Muscle of leg (tissue), 3 donors: ENCODE measurements at regions not wholly inside any gene's neighbourhood (a gene's known extent, or its start where the extent isn't known, plus 50 kb on each side); places are given as distances from the start of the nearest gene placed in this dataset.
"Not testable (repeated sequence)": the region's sequence is repeated elsewhere in the genome, so short reads cannot be mapped to it uniquely, and the experiment has no call there.

Experiments used
- DNase-seq: peaks from one replicate; pipeline ENCODE4 v3.0.0; 2013
- H3K27ac ChIP-seq: one replicate; pipeline ENCODE4 v1.5.1; 2013; ENCODE audit warnings: mild to moderate bottlenecking, low read length, control low read depth
- H3K27me3 ChIP-seq: one replicate; pipeline ENCODE4 v1.6.1; 2013; ENCODE audit warnings: low read length; ENCODE audit not compliant: control insufficient read depth, insufficient read depth
- H3K36me3 ChIP-seq: one replicate; pipeline ENCODE4 v1.6.1; 2013; ENCODE audit warnings: low read length; ENCODE audit not compliant: control insufficient read depth, insufficient read depth
- H3K4me1 ChIP-seq: one replicate; pipeline ENCODE4 v1.6.1; 2013; ENCODE audit warnings: low read length; ENCODE audit not compliant: control insufficient read depth, insufficient read depth
- H3K4me3 ChIP-seq: one replicate; pipeline ENCODE4 v1.5.1; 2013; ENCODE audit warnings: low read length, control low read depth
- H3K9me3 ChIP-seq: replicated peaks from 2 replicates; pipeline ENCODE4 v1.6.1; 2013; ENCODE audit warnings: low read depth, low read length; ENCODE audit not compliant: control insufficient read depth
- WGBS: methylation state at CpG from one replicate; pipeline ENCODE4 v1.1.5; 2013; ENCODE audit warnings: missing lambda C conversion rate; ENCODE audit not compliant: insufficient coverage; 5-methylcytosine and 5-hydroxymethylcytosine counted together

DNA sequence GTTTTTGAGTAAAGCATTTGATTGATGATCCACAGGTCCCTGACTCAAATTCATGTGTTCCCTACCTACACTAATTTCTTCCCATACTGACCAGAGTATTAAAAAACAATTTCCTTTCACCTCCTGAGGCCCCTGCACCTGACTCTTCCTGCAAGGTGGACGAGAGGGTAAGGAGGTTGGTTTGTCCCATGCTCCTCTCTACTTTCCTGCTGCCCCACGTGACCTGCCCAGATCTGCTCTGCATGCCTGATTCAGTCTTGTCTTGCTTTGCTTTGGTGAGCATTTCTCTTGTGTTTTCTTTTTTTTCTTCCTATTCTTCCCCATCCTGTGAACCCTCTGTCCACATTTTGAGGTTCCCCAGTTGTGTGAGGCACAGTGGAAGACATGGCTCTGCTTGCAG is 107.8 kb downstream of the ZNF467 start:
- not testable (repeated sequence) for H3K27me3 ChIP-seq, DNase-seq, H3K9me3 ChIP-seq, H3K4me3 ChIP-seq, H3K36me3 ChIP-seq, H3K27ac ChIP-seq
- 83% methylated on average over 2 of the region's 2 CpGs for WGBS
- peaks cover 34% of the 10 kb centered on the region for H3K4me1 ChIP-seq

DNA sequence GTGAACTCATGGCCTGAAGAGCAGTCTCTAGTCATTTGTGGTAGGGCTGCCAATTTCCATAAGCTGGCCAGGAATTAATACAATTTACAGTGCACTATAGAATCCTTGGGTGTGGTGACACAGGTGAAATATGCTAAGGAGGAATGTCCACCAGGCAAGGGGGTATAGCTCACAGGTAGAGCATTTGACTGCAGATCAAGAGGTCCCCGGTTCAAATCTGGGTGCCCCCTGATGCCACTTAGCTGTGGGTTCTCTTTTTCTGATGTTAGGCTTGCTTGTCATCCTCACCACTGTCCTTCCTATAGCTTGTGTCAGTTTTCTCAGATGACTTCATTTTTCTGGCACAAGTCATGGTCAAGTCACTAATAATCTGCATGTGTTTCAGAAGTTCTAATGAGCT is 108.7 kb downstream of the ZNF467 start:
- Histone ChIP-seq H3K4me1 (peaks cover 28% of the 10 kb centered on the region), H3K27ac (no peak overlapping the region), H3K27me3 (no peaks in the 10 kb centered on the region), H3K9me3 (peaks cover 5% of the 10 kb centered on the region), H3K36me3 (no peaks in the 10 kb centered on the region), H3K4me3 (no peak overlapping the region)
- DNase-seq: no peak
- 71% methylated on average over 1 of the region's 1 CpG for WGBS

DNA sequence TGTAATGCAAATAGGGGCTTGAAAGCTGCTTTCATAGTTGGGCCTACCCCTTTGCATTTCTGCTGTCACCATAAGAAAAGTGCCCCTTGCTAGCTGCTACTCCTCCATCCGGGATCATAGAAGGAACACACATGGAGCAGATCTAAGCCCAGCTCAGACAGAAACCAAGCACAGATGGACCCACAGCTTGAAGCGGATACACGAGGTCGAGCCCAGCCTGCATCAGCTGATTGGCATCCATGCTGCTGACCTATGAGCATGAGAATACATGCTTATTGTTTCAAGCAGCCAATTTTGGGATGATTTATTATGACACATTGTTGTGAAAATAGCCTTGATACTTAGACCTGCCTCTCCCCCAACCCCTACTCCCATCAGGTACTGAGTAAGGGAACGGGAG is 109.2 kb downstream of the ZNF467 start:
- Histone ChIP-seq H3K4me3 (no peak overlapping the region), H3K4me1 (peaks cover 28% of the 10 kb centered on the region), H3K9me3 (peaks cover 5% of the 10 kb centered on the region), H3K27ac (no peak overlapping the region), H3K27me3 (no peaks in the 10 kb centered on the region), H3K36me3 (no peaks in the 10 kb centered on the region)
- WGBS: 82% methylated on average over 4 of the region's 5 CpGs
- no peak for DNase-seq

DNA sequence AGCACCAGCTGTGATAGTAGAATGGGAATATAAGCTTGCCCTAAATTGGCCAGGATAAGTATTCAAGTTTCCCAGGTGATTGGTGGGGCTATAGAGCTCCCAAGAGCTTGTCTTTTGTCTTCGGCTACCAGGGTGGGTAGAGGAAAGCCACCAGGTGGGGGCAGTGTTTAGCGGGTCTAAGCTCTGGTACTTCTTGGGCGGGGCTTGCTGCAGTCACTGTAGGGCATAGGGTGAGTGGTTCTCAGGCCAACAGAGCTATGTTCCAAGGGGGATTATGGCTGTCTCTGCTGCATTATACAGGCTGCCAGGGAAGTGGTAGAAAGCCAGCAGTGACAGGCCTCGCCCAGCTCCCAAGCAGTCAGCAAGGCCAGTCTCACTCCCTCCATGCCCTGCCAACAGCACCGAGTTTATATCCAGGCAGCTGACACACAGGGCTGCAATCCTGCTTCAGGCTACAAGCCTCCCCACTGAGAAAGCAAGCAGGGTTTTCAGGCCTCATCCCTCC is 110.7 kb downstream of the ZNF467 start:
- DNase-seq: peak; percentile 85
- peak overlapping the region; percentile 76 for H3K27ac ChIP-seq
- peaks cover 28% of the 10 kb centered on the region for H3K4me1 ChIP-seq
- no peaks in the 10 kb centered on the region for H3K27me3 ChIP-seq
- WGBS: 40% methylated on average over 5 of the region's 5 CpGs
- peaks cover 5% of the 10 kb centered on the region for H3K9me3 ChIP-seq
- no peaks in the 10 kb centered on the region for H3K36me3 ChIP-seq
- no peak overlapping the region for H3K4me3 ChIP-seq

DNA sequence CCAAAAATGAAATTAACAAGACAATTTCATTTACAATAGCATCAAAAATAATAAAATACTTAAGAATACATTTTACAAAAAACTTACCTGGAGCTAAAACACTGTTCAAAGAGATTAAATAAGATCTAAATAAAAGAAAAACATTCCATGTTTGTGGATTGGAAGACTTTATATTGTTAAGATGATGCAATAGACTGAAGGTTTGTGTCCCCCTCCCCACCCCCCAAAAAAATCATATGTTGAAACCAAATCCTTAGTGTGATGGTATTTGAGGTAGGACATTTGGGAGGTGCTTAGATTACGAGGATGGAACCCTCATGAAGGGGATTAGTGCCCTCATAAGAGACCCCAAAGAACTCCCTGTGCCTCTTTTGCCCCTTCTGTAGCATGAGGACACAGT is 117.6 kb downstream of the ZNF467 start:
- H3K27ac ChIP-seq: no peak overlapping the region
- H3K4me1 ChIP-seq: no peaks in the 10 kb centered on the region
- no peaks in the 10 kb centered on the region for H3K36me3 ChIP-seq
- H3K27me3 ChIP-seq: no peaks in the 10 kb centered on the region
- no peak overlapping the region for H3K4me3 ChIP-seq
- no CpG with 5 or more reads among the region's 1 CpG for WGBS
- DNase-seq: no peak
- peaks cover 4% of the 10 kb centered on the region for H3K9me3 ChIP-seq

DNA sequence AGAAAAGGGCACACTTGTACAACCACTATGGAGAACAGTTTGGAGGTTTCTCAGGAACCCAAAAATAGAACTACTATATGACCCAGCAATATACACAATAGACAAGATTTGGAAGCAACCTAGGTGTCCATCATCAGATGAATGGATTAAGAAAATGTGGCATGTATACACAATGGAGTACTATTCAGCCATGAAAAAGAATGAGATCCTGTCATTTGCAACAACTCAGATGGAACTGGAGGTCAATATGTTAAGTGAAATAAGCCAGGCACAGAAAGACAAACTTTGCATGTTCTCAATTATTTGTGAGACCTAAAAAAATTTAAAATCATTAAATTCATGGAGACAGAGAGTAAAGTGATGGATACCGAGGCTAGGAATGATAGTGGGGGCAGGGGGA is 118.8 kb downstream of the ZNF467 start:
- H3K4me1 ChIP-seq: no peaks in the 10 kb centered on the region
- peaks cover 4% of the 10 kb centered on the region for H3K9me3 ChIP-seq
- no peaks in the 10 kb centered on the region for H3K36me3 ChIP-seq
- H3K4me3 ChIP-seq: no peak overlapping the region
- WGBS: no CpG with 5 or more reads among the region's 1 CpG
- H3K27ac ChIP-seq: no peak overlapping the region
- H3K27me3 ChIP-seq: no peaks in the 10 kb centered on the region
- DNase-seq: no peak

DNA sequence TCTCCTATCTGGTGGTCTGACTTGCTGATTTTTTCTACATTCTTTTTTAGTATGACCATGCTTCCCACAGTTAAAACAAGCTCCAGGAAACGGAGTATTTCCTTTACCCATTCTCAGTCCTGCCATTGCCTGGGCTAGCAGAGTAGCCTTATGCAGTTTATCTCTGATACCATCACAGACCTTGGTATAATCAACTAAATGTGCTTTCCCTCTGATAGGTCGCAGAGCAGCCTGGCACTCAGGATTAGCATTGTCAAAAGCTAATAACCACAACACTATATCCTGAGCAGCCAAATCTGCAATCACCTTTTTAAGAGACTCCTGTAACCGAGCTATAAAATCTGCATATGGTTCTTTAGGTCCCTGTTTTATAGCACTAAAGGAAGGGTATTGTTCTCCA is 123.2 kb downstream of the ZNF467 start:
- H3K27ac ChIP-seq, H3K9me3 ChIP-seq, DNase-seq, H3K36me3 ChIP-seq, H3K4me1 ChIP-seq, H3K27me3 ChIP-seq, H3K4me3 ChIP-seq: not testable (repeated sequence)
- WGBS: 25% methylated on average over 1 of the region's 3 CpGs

DNA sequence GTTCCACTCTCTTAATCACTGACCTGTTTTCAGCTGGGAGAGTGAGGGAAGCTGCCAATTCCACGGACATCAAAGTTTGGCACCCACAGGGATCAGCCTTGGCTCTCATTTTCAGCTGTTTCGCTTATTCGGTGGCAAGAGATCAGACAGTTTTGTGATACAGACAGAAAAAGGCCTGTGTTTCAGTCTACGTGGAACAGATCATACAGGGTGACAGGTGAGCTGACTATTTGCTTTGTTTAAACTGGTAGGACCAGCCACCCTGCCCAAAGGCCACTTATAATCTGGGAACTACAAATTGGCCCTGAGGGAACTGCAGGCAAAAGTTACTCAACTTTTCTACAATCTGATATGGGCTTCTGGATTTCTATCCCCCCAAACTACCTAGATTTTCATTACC is 128.6 kb downstream of the ZNF467 start:
- Histone ChIP-seq H3K4me3 (no peak overlapping the region), H3K27me3 (no peaks in the 10 kb centered on the region), H3K9me3 (no peaks in the 10 kb centered on the region), H3K36me3 (no peaks in the 10 kb centered on the region), H3K4me1 (no peaks in the 10 kb centered on the region), H3K27ac (no peak overlapping the region)
- WGBS: 60% methylated on average over 4 of the region's 4 CpGs
- no peak for DNase-seq

DNA sequence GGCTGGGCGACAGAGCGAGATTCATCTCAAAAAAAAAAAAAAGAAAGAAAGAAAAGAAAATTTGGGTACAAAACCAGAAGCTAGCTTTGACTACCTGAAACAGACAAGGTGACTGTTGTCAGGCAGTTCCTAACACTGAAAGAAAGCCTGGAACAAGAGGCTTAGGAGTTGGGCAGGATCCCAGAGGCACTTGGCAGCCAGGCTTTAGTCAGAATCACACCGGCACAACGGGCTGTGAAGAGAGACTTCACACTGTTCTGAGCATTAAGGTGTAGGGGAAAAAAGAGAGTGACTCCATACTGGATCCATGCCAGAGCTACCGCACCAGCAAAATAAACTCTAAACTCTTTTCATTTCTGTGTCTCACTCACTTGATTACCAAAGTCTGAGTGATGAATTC is 130.8 kb downstream of the ZNF467 start:
- DNase-seq: peak; percentile 20
- H3K27ac ChIP-seq: no peak overlapping the region

DNA sequence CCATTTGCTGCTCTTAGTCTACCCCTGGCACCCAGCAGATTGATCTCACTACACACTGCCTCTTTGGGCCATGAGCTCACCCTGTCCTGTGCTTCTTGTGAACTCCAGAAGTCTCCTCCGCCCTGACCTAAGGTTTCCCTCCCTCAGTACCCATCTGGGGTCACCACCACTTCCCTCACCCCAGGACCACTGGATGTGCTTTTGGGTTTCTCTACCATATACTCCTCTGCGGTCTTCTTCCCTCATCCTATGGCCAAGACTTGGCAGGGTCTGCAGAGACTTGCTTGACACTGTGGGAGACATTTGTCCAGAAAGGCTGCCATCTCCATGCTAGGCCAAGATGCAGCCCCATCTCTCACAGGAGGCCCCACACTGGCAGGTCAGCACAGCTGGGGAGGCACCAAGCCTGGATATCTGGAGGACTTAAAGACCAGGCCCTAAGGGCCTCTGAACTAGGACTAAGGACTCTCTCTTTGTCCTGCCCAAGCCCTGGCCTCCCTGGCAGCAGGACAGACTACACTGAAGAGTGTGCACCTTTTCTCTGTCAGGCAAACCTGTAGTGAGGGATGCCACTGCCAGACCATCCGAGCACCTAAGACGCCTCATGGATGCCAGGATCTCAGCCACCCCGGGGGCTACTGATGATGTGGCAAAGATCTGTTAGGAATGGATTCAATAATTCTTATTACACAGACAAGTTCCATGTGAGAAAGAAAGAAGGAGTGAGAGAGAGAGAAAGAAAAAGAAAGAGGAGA is 134.6 kb downstream of the ZNF467 start:
- Histone ChIP-seq H3K4me3 (no peak overlapping the region), H3K4me1 (no peaks in the 10 kb centered on the region), H3K9me3 (no peaks in the 10 kb centered on the region), H3K27me3 (peaks cover 5% of the 10 kb centered on the region), H3K36me3 (no peaks in the 10 kb centered on the region), H3K27ac (no peak overlapping the region)
- 83% methylated on average over 2 of the region's 5 CpGs for WGBS
- DNase-seq: no peak

More for the DNA sequence above, 130.8 kb downstream of the ZNF467 start:
- no peaks in the 10 kb centered on the region for H3K36me3 ChIP-seq
- peaks cover 2% of the 10 kb centered on the region for H3K27me3 ChIP-seq
- no peaks in the 10 kb centered on the region for H3K9me3 ChIP-seq
- no peak overlapping the region for H3K4me3 ChIP-seq
- H3K4me1 ChIP-seq: no peaks in the 10 kb centered on the region
- WGBS: 94% methylated on average over 2 of the region's 5 CpGs
